CD14-positive monocyte (primary cell): ENCODE measurements at regions not wholly inside any gene's neighbourhood (a gene's known extent, or its start where the extent isn't known, plus 50 kb on each side); places are given as distances from the start of the nearest gene placed in this dataset.
"Not testable (repeated sequence)": the region's sequence is repeated elsewhere in the genome, so short reads cannot be mapped to it uniquely, and the experiment has no call there.

Experiments
- DNase-seq, 3 donors: peaks; one replicate each; pipeline ENCODE4 v3.0.0-alpha.2; 2011 to 2022
- H2AFZ ChIP-seq: 2 replicates; pipeline ENCODE4 v1.6.0; 2012; ENCODE audit warnings: mild to moderate bottlenecking, low read depth, low read length, inconsistent platforms; ENCODE audit not compliant: insufficient read depth, poor library complexity, severe bottlenecking
- H3K27ac ChIP-seq, 2 donors: 1 replicate in 1 of 2; 2 replicates in 1 of 2; pipeline ENCODE4 v1.5.1; 2012 to 2013; ENCODE audit warnings: low read length in 2 of 2, control low read depth in 1 of 2, inconsistent platforms in 1 of 2, low read depth in 1 of 2, mild to moderate bottlenecking in 1 of 2
- H3K27me3 ChIP-seq, 2 donors: one replicate each; pipeline versions ENCODE4 v1.6.0 to v1.6.1; 2011 to 2013; ENCODE audit warnings: low read length in 2 of 2; ENCODE audit not compliant: control insufficient read depth in 2 of 2, insufficient read depth in 2 of 2
- H3K36me3 ChIP-seq, 2 donors: replicated peaks in 1 of 2; 1 replicate in 1 of 2; 2 replicates in 1 of 2; pipeline versions ENCODE4 v1.5.1 to v1.6.1; 2012 to 2013; ENCODE audit warnings: low read length in 2 of 2, control low read depth in 1 of 2, inconsistent platforms in 1 of 2, mild to moderate bottlenecking in 1 of 2; ENCODE audit not compliant: insufficient read depth in 2 of 2, control insufficient read depth in 1 of 2
- H3K4me1 ChIP-seq, 2 donors: 1 replicate in 1 of 2; 2 replicates in 1 of 2; pipeline versions ENCODE4 v1.5.1 to v1.6.1; 2012 to 2013; ENCODE audit warnings: low read length in 2 of 2, control low read depth in 1 of 2, inconsistent platforms in 1 of 2, mild to moderate bottlenecking in 1 of 2, moderate library complexity in 1 of 2; ENCODE audit not compliant: insufficient read depth in 2 of 2, control insufficient read depth in 1 of 2
- H3K4me2 ChIP-seq: replicated peaks from 2 replicates; pipeline ENCODE3; 2012; ENCODE audit warnings: low read length, moderate library complexity, mild to moderate bottlenecking; ENCODE audit not compliant: poor library complexity, severe bottlenecking; ENCODE audit errors: extremely low read depth
- H3K4me3 ChIP-seq, 3 experiments: fragments of 200-600 bp in 1 of 3; sonication (generic) in 1 of 3; replicated peaks in 1 of 3; 1 replicate in 2 of 3; 2 replicates in 1 of 3; pipeline ENCODE4 v1.5.1; 2011 to 2013; ENCODE audit warnings: low read length in 3 of 3, mild to moderate bottlenecking in 3 of 3, control low read depth in 2 of 3, low read depth in 2 of 3, inconsistent platforms in 1 of 3, moderate library complexity in 1 of 3
- H3K79me2 ChIP-seq: 2 replicates; pipeline ENCODE4 v1.6.0; 2012; ENCODE audit warnings: mild to moderate bottlenecking, control low read depth, inconsistent platforms, low read length, moderate library complexity; ENCODE audit not compliant: insufficient read depth
- H3K9ac ChIP-seq: 2 replicates; pipeline ENCODE4 v1.6.0; 2017; ENCODE audit warnings: low read length, mild to moderate bottlenecking; ENCODE audit not compliant: insufficient read depth, poor library complexity, severe bottlenecking
- H3K9me3 ChIP-seq, 2 donors: replicated peaks in 1 of 2; 1 replicate in 1 of 2; 2 replicates in 1 of 2; pipeline versions ENCODE4 v1.5.1 to v1.6.1; 2012 to 2013; ENCODE audit warnings: low read length in 2 of 2, control low read depth in 1 of 2; ENCODE audit not compliant: control insufficient read depth in 1 of 2, insufficient read depth in 1 of 2
- H4K20me1 ChIP-seq: 2 replicates; pipeline ENCODE4 v1.6.0; 2012; ENCODE audit warnings: mild to moderate bottlenecking, low read length, control low read depth, moderate library complexity; ENCODE audit not compliant: insufficient read depth
- H3K27ac Mint-ChIP-seq, 7 donors: one replicate each; pipeline ENCODE4 v1.8.0; 2020; ENCODE audit warnings: mild to moderate bottlenecking in 7 of 7, mixed read lengths in 7 of 7, moderate library complexity in 6 of 7, inconsistent platforms in 2 of 7
- H3K27me3 Mint-ChIP-seq, 3 donors: one replicate each; pipeline ENCODE4 v1.8.0; 2021 to 2022; ENCODE audit warnings: low read depth in 3 of 3, mild to moderate bottlenecking in 3 of 3, mixed read lengths in 3 of 3, moderate library complexity in 3 of 3, inconsistent platforms in 1 of 3
- H3K36me3 Mint-ChIP-seq, 2 donors: one replicate each; pipeline ENCODE4 v1.8.0; 2020; ENCODE audit warnings: mixed read lengths in 2 of 2, inconsistent platforms in 1 of 2, mild to moderate bottlenecking in 1 of 2
- H3K4me1 Mint-ChIP-seq: one replicate; pipeline ENCODE4 v1.8.0; 2020; ENCODE audit warnings: mild to moderate bottlenecking, mixed read lengths
- H3K4me3 Mint-ChIP-seq, 2 donors: one replicate each; pipeline ENCODE4 v1.8.0; 2020; ENCODE audit warnings: mild to moderate bottlenecking in 2 of 2, mixed read lengths in 2 of 2, moderate library complexity in 1 of 2
- H3K9me3 Mint-ChIP-seq, 7 donors: one replicate each; pipeline ENCODE4 v1.8.0; 2020 to 2022; ENCODE audit warnings: mixed read lengths in 7 of 7, mild to moderate bottlenecking in 6 of 7, moderate library complexity in 6 of 7, inconsistent platforms in 2 of 7
- WGBS: methylation state at CpG from one replicate; pipeline ENCODE4 v1.1.5; 2013; ENCODE audit warnings: missing lambda C conversion rate; ENCODE audit not compliant: insufficient coverage; 5-methylcytosine and 5-hydroxymethylcytosine counted together
- intact Hi-C, 2 donors: fragments of 100-400 bp; cut with micrococcal nuclease; formaldehyde crosslinking; loops; one replicate each; pipeline versions ENCODE4 v1.15.0 to v1.15.1; 2023
- TF ChIP-seq, protein P1 (sequence below): fragments of 200-600 bp; IDR thresholded peaks from one replicate; pipeline ENCODE4 v1.8.0; 2022; ENCODE audit warnings: antibody characterized with exemption, mild to moderate bottlenecking

GRCh38 chr2:180873219-180873618 is 107.2 kb upstream of the UBE2E3 start:
- Mint-ChIP-seq H3K9me3 (peaks cover 0 to 25% (median 3%) of the 10 kb centered on the region in 7 donors), H3K36me3 (no peaks in the 10 kb centered on the region), H3K27me3 (peaks cover 2 to 7% (median 3%) of the 10 kb centered on the region in 3 donors), H3K27ac (no peak overlapping the region), H3K4me3 (no peak overlapping the region), H3K4me1 (no peaks in the 10 kb centered on the region)
- intact Hi-C loops: no loop called here
- Histone ChIP-seq H3K9me3 (peaks cover 0 to 8% of the 10 kb centered on the region in 2 donors), H3K27ac (no peak overlapping the region), H3K9ac (no peak overlapping the region), H2AFZ (no peak overlapping the region), H3K4me1 (no peaks in the 10 kb centered on the region), H4K20me1 (no peaks in the 10 kb centered on the region), H3K36me3 (no peaks in the 10 kb centered on the region), H3K79me2 (no peaks in the 10 kb centered on the region), H3K27me3 (no peaks in the 10 kb centered on the region), H3K4me2 (no peak overlapping the region), H3K4me3 (no peak overlapping the region)
- WGBS: 81% methylated on average over 5 of the region's 30 CpGs
- DNase-seq: no peak
- TF ChIP-seq, protein P1, sequence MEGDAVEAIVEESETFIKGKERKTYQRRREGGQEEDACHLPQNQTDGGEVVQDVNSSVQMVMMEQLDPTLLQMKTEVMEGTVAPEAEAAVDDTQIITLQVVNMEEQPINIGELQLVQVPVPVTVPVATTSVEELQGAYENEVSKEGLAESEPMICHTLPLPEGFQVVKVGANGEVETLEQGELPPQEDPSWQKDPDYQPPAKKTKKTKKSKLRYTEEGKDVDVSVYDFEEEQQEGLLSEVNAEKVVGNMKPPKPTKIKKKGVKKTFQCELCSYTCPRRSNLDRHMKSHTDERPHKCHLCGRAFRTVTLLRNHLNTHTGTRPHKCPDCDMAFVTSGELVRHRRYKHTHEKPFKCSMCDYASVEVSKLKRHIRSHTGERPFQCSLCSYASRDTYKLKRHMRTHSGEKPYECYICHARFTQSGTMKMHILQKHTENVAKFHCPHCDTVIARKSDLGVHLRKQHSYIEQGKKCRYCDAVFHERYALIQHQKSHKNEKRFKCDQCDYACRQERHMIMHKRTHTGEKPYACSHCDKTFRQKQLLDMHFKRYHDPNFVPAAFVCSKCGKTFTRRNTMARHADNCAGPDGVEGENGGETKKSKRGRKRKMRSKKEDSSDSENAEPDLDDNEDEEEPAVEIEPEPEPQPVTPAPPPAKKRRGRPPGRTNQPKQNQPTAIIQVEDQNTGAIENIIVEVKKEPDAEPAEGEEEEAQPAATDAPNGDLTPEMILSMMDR: no peak

DNA sequence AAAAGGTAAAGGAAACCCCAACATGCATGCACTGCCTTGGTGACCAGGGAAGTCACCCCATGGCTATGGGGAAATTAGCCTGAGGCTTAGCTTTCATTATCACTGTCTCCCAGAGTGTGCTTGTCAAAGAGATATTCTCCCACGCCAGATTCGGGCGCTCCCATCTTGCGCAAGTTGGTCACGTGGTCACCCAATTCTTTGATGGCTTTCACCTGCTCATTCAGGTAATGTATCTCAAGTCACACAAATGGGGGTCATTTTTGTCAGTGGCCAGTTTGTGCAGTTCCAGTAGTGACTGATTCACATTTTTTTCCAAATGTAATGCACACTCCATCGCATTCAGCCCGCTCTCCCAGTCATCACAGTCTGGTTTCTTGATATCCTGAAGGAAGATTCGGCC is 107.6 kb upstream of the UBE2E3 start:
- H3K4me3 Mint-ChIP-seq, H3K9ac ChIP-seq, H3K4me1 Mint-ChIP-seq, H3K4me1 ChIP-seq, H4K20me1 ChIP-seq, H3K27me3 Mint-ChIP-seq, DNase-seq, H3K4me2 ChIP-seq, H3K79me2 ChIP-seq, H3K4me3 ChIP-seq, H2AFZ ChIP-seq, H3K27ac Mint-ChIP-seq, intact Hi-C loops, H3K27ac ChIP-seq, H3K27me3 ChIP-seq, H3K36me3 ChIP-seq, H3K36me3 Mint-ChIP-seq: not testable (repeated sequence)
- peaks cover 0 to 25% (median 3%) of the 10 kb centered on the region in 7 donors for H3K9me3 Mint-ChIP-seq
- peaks cover 0 to 13% of the 10 kb centered on the region in 2 donors for H3K9me3 ChIP-seq
- 91% methylated on average over 5 of the region's 8 CpGs for WGBS
